Activated T-cell treated with anti-CD3 and anti-CD28 coated beads for 24 hours (primary cell): ENCODE measurements at regions not wholly inside any gene's neighbourhood (a gene's known extent, or its start where the extent isn't known, plus 50 kb on each side); places are given as distances from the start of the nearest gene placed in this dataset.

ENCODE experiments used
- DNase-seq: peaks from one replicate; pipeline ENCODE4 v3.0.0-alpha.2; 2020; ENCODE audit warnings: low read depth

GRCh38 chr7:106196460-106197021 is 84.4 kb upstream of the SYPL1 start:
- no peak for DNase-seq

- DNase-seq: no peak
Observed at GRCh38 chr7:106193661-106194060, 81.5 kb upstream of the SYPL1 start.

GRCh38 chr7:106190589-106191330 is 78.6 kb upstream of the SYPL1 start:
- DNase-seq: no peak

- DNase-seq: no peak
Observed at GRCh38 chr7:106187613-106188350, 75.7 kb upstream of the SYPL1 start.

GRCh38 chr7:106185719-106186118 is 73.6 kb upstream of the SYPL1 start:
- no peak for DNase-seq

GRCh38 chr7:106183952-106184351 is 71.8 kb upstream of the SYPL1 start:
- DNase-seq: no peak

GRCh38 chr7:106182904-106183303 is 70.8 kb upstream of the SYPL1 start:
- no peak for DNase-seq

GRCh38 chr7:106181658-106182265 is 69.7 kb upstream of the SYPL1 start:
- no peak for DNase-seq

- DNase-seq: no peak
Observed at GRCh38 chr7:106180721-106181120, 68.6 kb upstream of the SYPL1 start.

- DNase-seq: no peak
Observed at GRCh38 chr7:106179256-106179655, 67.1 kb upstream of the SYPL1 start.

- no peak for DNase-seq
Observed at GRCh38 chr7:106178593-106179134, 66.6 kb upstream of the SYPL1 start.

GRCh38 chr7:106177738-106178592 is 65.9 kb upstream of the SYPL1 start:
- no peak for DNase-seq

- DNase-seq: no peak
Observed at GRCh38 chr7:106177300-106177690, 65.2 kb upstream of the SYPL1 start.

- peak; percentile 62 for DNase-seq
Observed at GRCh38 chr7:106176414-106177299, 64.5 kb upstream of the SYPL1 start.

GRCh38 chr7:106175507-106175906 is 63.4 kb upstream of the SYPL1 start:
- no peak for DNase-seq

- DNase-seq: no peak
Observed at GRCh38 chr7:106170651-106171050, 58.5 kb upstream of the SYPL1 start.

- no peak for DNase-seq
Observed at GRCh38 chr7:106169821-106170610, 57.9 kb upstream of the SYPL1 start.

- DNase-seq: no peak
Observed at GRCh38 chr7:106167439-106168136, 55.5 kb upstream of the SYPL1 start.
